NB4 (cell line): ENCODE measurements at regions not wholly inside any gene's neighbourhood (a gene's known extent, or its start where the extent isn't known, plus 50 kb on each side); places are given as distances from the start of the nearest gene placed in this dataset.

ENCODE experiments used
- CTCF ChIP-seq: IDR thresholded peaks from one replicate; pipeline ENCODE4 v1.5.1; 2012; ENCODE audit warnings: low read depth, low read length
- POLR2A ChIP-seq: IDR thresholded peaks from 2 replicates; pipeline ENCODE4 v1.6.1; 2011; ENCODE audit warnings: mild to moderate bottlenecking; ENCODE audit not compliant: insufficient read length; ENCODE audit errors: extremely low read depth
- TF ChIP-seq, protein P1 (sequence below): IDR thresholded peaks from 2 replicates; pipeline ENCODE4 v1.6.1; 2011; ENCODE audit warnings: low read depth, low read length

DNA sequence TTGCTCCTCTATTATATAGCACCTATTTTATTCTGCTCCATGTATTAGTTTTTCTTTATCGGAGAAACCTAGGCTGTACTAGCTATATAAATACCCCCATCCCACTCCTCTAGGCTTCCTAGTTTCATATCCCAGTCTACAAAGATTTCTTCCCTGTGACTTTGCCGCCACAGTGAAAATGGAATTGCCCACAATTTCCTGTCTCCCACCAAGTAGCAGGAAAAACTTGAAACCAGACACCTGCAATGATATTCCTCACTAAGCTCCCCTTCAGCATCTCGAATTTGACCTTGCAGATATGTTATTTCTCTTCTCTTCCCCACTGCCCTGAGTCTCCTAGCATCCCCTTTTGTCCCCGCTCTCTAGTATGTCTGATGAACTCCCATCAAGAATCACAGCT is 685.8 kb upstream of the CCDC54 start:
- no peak for TF ChIP-seq CTCF
- TF ChIP-seq POLR2A, result no peak
- TF ChIP-seq, protein P1, sequence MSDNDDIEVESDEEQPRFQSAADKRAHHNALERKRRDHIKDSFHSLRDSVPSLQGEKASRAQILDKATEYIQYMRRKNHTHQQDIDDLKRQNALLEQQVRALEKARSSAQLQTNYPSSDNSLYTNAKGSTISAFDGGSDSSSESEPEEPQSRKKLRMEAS, result no peak
